MM.1S (cell line): ENCODE measurements at regions not wholly inside any gene's neighbourhood (a gene's known extent, or its start where the extent isn't known, plus 50 kb on each side); places are given as distances from the start of the nearest gene placed in this dataset.

Experiments used
- EZH2 ChIP-seq: fragments of 300-600 bp; sonication (generic); optimal IDR thresholded peaks from 2 replicates; pipeline ENCODE3; 2017; ENCODE audit warnings: low read depth, mild to moderate bottlenecking, antibody characterized with exemption, low read length, mixed read lengths
- TF ChIP-seq, protein P1 (sequence below): fragments of 300-600 bp; sonication (generic); IDR thresholded peaks from 2 replicates; pipeline ENCODE4 v1.5.1; 2016; ENCODE audit warnings: antibody characterized with exemption, low read length, mixed read lengths

DNA sequence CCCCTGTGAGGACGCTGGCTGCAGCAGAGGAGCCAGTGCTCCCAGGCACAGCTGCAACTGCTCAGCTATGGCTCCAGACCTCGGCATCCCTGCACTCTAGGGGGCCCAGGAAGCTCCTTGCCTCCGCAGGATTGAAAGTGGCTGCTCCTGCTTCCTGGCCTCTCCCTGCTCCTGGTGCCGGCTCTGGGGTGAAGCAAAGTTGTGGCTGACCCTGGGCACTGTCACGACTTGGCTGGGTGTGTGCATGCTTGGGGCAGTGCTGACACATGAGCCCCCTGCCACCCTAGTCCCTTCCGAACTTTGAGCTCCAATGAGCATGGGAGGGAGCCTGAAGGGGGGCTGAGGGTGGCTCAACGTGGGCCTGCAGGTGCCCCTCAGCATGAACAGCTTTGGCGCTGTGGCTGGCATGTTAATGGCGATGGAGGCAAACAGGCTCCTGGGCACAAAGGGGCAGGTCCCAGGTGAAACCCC is 1512.2 kb downstream of the KCNT2 start:
- TF ChIP-seq, protein P1, sequence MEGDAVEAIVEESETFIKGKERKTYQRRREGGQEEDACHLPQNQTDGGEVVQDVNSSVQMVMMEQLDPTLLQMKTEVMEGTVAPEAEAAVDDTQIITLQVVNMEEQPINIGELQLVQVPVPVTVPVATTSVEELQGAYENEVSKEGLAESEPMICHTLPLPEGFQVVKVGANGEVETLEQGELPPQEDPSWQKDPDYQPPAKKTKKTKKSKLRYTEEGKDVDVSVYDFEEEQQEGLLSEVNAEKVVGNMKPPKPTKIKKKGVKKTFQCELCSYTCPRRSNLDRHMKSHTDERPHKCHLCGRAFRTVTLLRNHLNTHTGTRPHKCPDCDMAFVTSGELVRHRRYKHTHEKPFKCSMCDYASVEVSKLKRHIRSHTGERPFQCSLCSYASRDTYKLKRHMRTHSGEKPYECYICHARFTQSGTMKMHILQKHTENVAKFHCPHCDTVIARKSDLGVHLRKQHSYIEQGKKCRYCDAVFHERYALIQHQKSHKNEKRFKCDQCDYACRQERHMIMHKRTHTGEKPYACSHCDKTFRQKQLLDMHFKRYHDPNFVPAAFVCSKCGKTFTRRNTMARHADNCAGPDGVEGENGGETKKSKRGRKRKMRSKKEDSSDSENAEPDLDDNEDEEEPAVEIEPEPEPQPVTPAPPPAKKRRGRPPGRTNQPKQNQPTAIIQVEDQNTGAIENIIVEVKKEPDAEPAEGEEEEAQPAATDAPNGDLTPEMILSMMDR = no peak
- no peak for TF ChIP-seq EZH2
